Activated CD4-positive, alpha-beta T cell treated with anti-CD3 and anti-CD28 coated beads, Interleukin-2, Interleukin-4, amounts not matched to agents 100 ng/mL and 50 ng/mL, durations not matched to agents 16 hours and 8 hours (primary cell): ENCODE measurements at regions not wholly inside any gene's neighbourhood (a gene's known extent, or its start where the extent isn't known, plus 50 kb on each side); places are given as distances from the start of the nearest gene placed in this dataset.
A peak's percentile ranks its signal among the peaks of the same experiment; 100 is the strongest.
"Not testable (repeated sequence)": the region's sequence is repeated elsewhere in the genome, so short reads cannot be mapped to it uniquely, and the experiment has no call there.

Experiments used
- DNase-seq: peaks from one replicate; pipeline ENCODE4 v3.0.0-alpha.2; 2020; ENCODE audit warnings: low spot score

DNA sequence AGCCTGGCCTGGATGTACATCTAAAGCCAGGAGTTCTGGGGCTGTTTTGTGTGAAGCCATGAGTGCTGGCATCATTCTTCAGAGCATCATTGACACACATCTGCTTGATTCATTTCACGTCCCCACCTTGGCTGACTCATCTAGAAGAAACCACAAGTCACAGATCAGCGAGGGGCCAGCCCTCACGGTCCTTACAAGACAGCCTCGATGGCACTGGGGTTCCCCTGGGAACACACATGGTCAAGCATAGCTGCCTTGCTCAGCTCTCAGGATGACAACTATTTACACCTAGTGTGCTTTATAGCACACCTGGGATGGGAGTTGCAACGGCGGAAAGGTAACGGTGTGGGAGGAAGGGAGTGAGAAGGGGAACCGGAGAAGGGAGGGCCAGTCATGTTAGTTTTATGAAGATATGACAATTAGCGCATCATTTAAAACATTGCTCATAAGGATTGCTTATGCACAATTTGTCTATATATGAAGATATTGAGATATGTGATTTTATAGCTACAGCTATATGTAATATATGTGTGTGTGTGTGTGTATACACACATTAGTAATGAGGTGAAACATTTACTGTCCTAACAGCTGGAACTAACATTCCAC is 227.1 kb downstream of the RPLP1 start:
- DNase-seq, result peak; percentile 70

- DNase-seq, result not testable (repeated sequence)
These were observed 232.2 kb downstream of the RPLP1 start for GRCh38 chr15:69684823-69685222.

DNA sequence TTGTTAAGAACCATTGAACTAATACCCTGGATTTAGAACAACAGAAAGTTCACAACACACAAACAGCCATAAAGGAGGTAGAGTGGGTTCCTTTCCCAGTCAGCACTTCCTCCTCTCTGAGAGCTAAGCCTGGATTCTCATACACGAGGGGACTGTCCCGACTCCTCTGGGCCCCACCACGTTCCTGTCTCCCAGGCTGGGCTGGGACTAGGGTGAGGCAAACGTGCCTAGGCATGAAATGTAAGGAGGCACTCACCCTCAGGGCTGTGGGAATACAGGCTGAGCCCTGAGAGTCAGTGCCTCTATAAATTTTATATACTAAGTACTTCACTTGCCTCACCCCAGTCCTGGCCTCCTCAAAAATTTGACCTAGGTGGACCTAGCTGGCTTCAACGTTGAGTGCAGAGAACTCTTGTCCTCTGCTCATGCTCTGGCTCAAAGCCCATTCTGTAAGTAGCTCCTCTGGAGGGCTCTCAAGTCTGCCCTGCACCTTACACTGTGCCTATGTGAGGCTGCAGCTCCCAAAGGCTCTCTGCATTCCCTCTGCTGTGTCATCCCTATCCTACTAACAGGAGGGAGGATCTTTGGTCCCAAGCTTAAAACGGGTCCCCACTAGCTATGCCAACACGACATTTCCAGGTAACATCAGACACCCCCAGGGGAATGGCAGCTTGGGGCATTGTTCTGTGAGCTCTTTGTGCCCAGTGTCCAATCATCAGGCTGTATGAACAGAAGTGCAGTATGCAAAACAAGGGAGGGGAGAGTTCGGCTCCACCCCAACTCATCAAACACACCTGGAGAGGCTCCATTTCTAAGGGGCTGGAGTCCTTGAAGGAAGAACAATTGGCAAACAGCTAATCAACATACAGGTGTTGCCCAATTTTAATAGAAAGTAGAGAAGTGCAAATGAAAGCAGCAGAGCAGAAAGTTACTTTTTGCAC is 233.2 kb downstream of the RPLP1 start:
- DNase-seq, result no peak

GRCh38 chr15:69686626-69687025 is 234.0 kb downstream of the RPLP1 start:
- DNase-seq, result no peak

DNA sequence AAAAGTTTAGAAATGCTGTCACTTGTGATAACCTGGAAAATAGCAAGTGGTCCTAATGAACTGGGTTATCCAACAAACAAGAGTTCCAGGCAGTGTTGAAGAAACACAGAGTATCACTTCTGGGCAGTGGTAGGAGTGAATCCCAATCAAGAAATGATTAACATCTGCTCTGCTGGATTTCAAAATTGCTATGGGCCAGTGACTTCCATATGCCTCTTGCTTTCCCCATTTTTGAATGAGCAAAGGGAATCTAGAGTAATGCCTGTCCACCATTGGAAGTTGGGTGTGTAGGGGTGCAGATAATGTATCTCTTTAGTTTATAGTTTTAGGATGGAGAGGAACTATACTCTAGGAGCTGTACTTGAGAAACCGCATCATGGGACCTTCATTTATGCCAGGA is 236.5 kb downstream of the RPLP1 start:
- DNase-seq, result no peak

- no peak for DNase-seq
These were observed 238.8 kb downstream of the RPLP1 start for GRCh38 chr15:69691307-69692015.

GRCh38 chr15:69692342-69692741 is 239.7 kb downstream of the RPLP1 start:
- DNase-seq, result no peak

DNA sequence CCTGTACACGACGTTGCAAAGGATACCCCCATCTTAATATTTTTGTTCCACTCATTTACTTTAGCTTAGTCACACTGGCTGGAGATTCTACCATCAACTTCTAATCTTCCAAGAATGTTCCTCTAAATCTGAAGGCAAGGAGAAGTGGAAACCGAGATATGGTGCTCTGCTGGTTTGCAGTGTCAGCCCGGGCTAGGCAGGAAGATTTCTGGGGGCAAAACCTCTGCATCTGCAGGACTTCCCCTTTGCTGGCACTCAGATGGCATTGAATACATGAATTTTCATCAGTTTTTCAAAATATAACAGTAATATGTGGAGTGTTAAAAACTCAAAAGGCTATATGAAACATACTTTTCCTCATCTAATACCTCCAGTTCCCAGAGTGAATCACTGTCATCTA is 240.4 kb downstream of the RPLP1 start:
- no peak for DNase-seq

DNA sequence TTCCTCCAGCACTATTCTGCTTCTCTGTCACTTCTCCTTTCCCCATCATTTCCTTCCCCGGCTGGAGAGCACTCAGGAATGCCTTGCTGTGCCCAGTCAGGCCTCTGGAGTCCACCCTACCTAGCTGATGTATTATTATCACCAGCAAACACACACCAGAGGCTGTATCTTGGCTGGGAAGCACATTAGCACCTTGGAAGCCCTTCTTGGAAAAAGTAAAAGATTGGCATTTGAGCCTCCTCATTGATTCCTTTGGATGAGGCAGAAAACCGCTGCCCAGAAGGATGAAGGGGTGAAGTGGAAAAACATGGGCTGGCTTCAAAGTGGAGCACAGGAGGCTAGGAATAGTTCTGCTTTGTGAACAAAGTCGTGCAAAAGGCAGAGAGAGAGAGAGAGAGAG is 244.3 kb downstream of the RPLP1 start:
- no peak for DNase-seq

DNA sequence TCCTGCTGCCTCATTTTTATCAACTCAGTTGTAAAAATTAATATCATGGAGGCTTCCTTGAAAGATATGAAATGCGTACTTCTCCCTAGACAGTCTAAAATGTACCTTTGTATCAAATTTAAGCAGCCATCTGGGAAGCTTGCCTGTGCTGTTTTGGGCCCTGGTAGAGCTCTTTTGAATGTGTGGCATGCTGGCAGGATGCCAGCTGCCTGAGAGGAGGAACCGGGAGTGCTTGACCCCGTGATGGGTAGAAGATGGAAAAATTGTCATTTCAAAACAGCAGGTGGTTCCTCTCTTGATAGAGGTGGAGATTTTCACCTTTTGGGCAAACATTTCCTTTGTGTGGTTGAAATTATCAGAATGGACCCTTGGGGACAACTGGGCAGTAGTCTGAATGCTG is 245.3 kb downstream of the RPLP1 start:
- no peak for DNase-seq

GRCh38 chr15:69699096-69699495 is 246.5 kb downstream of the RPLP1 start:
- no peak for DNase-seq

- DNase-seq, result no peak
These were observed 247.8 kb downstream of the RPLP1 start for GRCh38 chr15:69700380-69700779.

GRCh38 chr15:69701198-69701597 is 248.6 kb downstream of the RPLP1 start:
- no peak for DNase-seq

DNA sequence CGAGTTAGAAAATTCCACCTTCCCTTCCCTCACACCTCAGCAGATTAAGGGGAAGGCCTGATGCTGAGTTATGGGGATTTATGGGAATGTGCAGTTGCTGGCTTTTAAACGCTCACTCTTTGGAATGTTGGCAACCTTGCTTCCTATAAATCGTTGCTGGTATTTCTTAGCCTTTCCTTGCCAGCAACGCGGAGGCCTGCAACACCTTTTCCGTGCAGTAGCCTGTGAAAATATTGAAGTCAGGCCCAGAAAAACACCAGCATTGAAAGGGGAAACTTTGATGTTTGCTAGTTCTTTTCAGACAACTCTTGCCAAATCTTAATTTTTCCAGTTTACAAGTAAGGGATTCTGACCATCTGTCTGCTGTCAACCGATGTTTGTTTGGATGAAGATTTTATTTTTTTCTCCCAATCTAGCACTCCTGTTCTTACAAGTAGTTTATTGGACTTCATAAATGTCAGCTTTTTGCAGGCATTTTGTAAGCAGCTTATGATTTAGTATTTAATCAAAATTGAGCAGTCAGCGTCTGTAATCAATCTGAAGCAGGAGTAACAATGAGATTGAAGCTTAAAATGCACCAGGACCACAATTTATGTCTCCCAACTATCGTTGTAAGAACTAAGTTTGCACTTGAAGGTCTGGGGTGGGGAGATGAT is 251.0 kb downstream of the RPLP1 start:
- DNase-seq, result no peak

DNA sequence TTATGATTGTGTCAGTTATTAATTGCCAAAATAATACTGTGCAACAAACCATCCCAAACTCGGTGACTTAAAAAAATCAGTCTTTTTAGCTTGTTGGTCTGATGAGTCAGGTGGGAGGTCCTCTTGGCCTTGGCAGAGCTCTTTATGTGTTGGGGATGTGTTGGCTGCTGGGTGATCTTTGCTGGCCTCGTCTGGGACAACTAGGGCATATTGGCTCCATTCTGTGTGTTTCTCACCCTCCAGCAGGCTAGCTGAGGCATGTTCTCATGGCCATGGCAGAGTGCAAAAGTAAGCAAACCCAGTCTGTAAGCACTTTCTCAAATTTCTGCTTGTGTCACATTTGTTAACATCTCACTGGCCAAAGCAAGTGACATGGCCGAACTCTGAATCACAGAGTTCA is 251.6 kb downstream of the RPLP1 start:
- no peak for DNase-seq

DNA sequence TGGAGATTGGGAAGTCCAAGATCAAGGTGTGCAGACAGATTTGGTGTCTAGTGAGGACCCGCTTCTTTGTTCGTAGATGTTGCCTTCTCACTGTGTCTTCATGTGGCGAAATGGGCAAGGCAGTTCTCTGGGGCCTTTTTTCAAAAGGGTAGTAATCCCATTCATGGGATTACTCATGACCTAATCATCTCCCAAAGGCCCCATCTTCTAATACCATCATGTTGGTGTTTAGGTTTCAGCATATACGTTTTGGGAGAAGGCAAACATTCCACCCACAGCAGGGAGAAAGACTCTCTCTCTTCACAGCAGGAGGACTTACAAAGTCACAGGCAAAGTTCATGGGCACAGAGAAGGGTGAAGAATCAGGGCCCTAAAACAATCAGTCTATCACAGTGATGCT is 252.1 kb downstream of the RPLP1 start:
- no peak for DNase-seq

DNA sequence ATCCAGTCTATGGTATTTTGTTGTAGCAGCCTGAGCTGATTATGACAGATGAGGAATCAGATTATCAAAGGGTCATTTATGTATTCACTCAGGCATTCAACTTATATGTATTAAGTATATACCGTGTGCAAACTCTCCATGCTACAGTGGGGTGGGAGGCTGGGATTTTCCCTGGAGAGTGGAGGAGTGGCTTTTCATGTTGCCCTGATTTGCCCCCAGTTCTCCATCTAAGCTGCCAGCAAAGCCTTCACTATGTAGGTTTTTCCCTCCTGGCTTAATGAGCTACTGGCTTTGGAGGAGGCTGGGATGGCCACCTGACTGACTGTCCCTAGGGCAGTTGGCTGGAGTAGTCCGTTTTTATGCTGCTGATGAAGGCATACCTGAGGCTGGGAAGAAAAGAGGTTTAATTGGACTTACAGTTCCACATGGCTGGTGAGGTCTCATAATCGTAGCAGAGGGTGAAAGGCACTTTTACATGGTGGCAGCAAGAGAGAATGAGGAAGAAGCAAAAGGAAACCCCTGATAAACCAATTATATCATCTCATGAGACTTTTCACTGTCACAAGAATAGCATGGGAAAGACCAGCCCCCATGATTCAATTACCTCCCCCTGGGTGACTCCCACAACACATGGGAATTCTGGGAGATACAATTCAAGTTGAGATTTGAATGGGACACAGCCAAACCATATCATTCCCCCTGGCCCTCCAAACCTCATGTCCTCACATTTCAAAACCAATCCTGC is 253.9 kb downstream of the RPLP1 start:
- DNase-seq, result no peak

GRCh38 chr15:69707241-69707640 is 254.6 kb downstream of the RPLP1 start:
- DNase-seq, result not testable (repeated sequence)

GRCh38 chr15:69708436-69709122 is 256.0 kb downstream of the RPLP1 start:
- not testable (repeated sequence) for DNase-seq

DNA sequence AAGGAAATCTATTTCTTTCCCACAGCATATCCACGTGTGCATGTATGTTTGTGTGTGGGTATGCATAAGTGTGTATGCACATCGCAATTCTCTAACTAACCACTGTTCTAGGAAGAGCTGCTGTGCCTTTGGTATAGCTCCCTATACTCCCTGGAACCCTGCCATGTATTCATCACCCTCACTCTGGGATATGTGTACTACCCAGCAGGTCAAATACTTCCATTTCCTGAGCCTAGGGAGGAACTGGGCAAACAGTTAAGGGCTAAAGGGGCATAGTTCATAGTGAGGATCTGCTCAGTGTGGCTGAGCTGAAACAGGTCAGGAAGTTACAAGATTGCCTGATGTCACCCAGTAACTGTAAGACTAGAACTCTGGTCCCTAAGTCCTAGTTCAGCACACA is 260.4 kb downstream of the RPLP1 start:
- no peak for DNase-seq
